ENCODE measurements at regions not wholly inside any gene's neighbourhood (a gene's known extent, or its start where the extent isn't known, plus 50 kb on each side); places are given as distances from the start of the nearest gene placed in this dataset.

DNA sequence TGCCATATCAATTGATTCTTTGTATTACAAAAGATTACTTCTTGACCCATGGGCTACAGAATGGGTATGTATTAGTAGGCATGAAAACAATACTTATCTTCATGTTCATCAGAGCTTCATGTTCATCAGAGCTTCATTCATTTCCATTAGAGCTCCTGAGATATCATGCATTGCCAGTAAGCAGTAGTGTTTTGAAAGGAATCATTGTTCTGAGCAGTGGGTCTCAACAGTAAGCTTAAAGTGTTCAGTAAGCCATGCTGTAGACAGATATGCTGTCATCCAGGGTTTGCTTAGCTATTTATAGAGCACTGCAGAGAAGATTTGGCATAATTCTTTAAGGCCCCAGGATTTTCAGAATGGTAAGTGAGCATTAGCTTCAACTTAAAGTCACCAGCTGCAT lies 596.1 kb downstream of the ZNF385D start:
- Histone ChIP-seq H3K4me1 (ENCODE audit: control insufficient read depth, insufficient read depth, low read length) (no peaks in the 10 kb centered on the region), H3K27ac (ENCODE audit: insufficient read depth, low read length) (no peak overlapping the region), H3K14ac (replicated peaks; ENCODE audit: low read depth, low read length) (no peak overlapping the region)

More for the DNA sequence above, 596.1 kb downstream of the ZNF385D start:
- H3K4me2 ChIP-seq (ENCODE audit: low read depth, low read length): no peak overlapping the region
- no peak overlapping the region for H2AFZ ChIP-seq (replicated peaks; ENCODE audit: low read length, poor library complexity)
- H3K27me3 ChIP-seq (ENCODE audit: control insufficient read depth, insufficient read depth, low read length): no peaks in the 10 kb centered on the region
- no peak overlapping the region for H3K18ac ChIP-seq (ENCODE audit: low read depth, low read length)
- H3K9ac ChIP-seq (ENCODE audit: low read depth, low read length): no peak overlapping the region
- H4K20me1 ChIP-seq (ENCODE audit: insufficient read depth, low read length): no peaks in the 10 kb centered on the region
- ChIA-PET CTCF (no interaction called here), POLR2A (ENCODE audit: unreplicated experiment) (no interaction called here)
- no peak overlapping the region for H2BK15ac ChIP-seq (ENCODE audit: low read depth, low read length)
- H4K91ac ChIP-seq (ENCODE audit: insufficient read depth, low read depth, low read length): no peak overlapping the region
- no peak overlapping the region for H4K5ac ChIP-seq (ENCODE audit: low read depth, low read length)
- DNase-seq: no peak
- dilution Hi-C loops (cut with HindIII; ENCODE audit: low sequenced_read_pairs, unreplicated experiment) (no loop called here), in situ Hi-C loops (cut with MboI; ENCODE audit: low sequenced_read_pairs) (no loop called here), intact Hi-C loops (cut with micrococcal nuclease) (no loop called here)
- no TSS peak for BruUV-seq (replicated peaks)
- no peak for TF ChIP-seq MAFK (IDR thresholded peaks at IDR 0.05; ENCODE audit: low read depth, low read length)
- no peak overlapping the region for H2BK20ac ChIP-seq (ENCODE audit: low read depth, low read length)
- no peak overlapping the region for H2BK120ac ChIP-seq (ENCODE audit: low read depth, low read length)
- no peak overlapping the region for H3K4ac ChIP-seq (ENCODE audit: low read depth, low read length)
- no peak overlapping the region for H2AK9ac ChIP-seq (replicated peaks; ENCODE audit: low read depth, low read length, poor library complexity)
- H3K9me3 ChIP-seq (ENCODE audit: control insufficient read depth, insufficient read depth, low read length): no peaks in the 10 kb centered on the region
- no peak overlapping the region for H3K4me3 ChIP-seq (ENCODE audit: insufficient read depth, low read depth, low read length)
- H3K56ac ChIP-seq (ENCODE audit: extremely low read depth, insufficient read depth, low read length): no peak overlapping the region
- H3K79me1 ChIP-seq (ENCODE audit: low read depth in 1 of 2, low read length in 2 of 2): no peaks in the 10 kb centered on the region
- H3K9me1 ChIP-seq (ENCODE audit: insufficient read depth, low read length): no peaks in the 10 kb centered on the region
- no peak overlapping the region for H3K23ac ChIP-seq (ENCODE audit: low read depth, low read length)
- no peak for ATAC-seq (ENCODE audit: low read depth)
- H3K36me3 ChIP-seq (ENCODE audit: control insufficient read depth, insufficient read depth, low read length): no peaks in the 10 kb centered on the region
- no peak overlapping the region for H2BK5ac ChIP-seq (ENCODE audit: low read depth, low read length, poor library complexity, severe bottlenecking)
- H4K8ac ChIP-seq (ENCODE audit: low read depth in 2 of 2, low read length in 2 of 2): no peak overlapping the region
- no peak overlapping the region for H2AK5ac ChIP-seq (ENCODE audit: low read depth, low read length)
